IMR-90 (cell line): ENCODE measurements at regions not wholly inside any gene's neighbourhood (a gene's known extent, or its start where the extent isn't known, plus 50 kb on each side); places are given as distances from the start of the nearest gene placed in this dataset.

Source experiments
- ATAC-seq: fragments of 200-7000 bp; cut with Tn5 transposase; 2 replicates; pipeline ENCODE4 v1.9.1; 2020; ENCODE audit warnings: low read depth, mild to moderate bottlenecking, moderate library complexity
- BruUV-seq: library from RNA; stranded (reverse); fragments of 400-500 nt; replicated peaks from 2 replicates; lab custom pipeline; 2021; lab: Mats Ljungman, UMichigan
- CTCF ChIA-PET: fragments of 300-600 bp; formaldehyde crosslinking; extraction: SDS; loops from one replicate; lab custom pipeline; 2021; ENCODE audit warnings: antibody characterized with exemption; lab: Yijun Ruan, JAX
- POLR2A ChIA-PET: fragments of 300-600 bp; sonication (Branson Sonifier 250); formaldehyde crosslinking; loops from one replicate; lab custom pipeline; 2022; ENCODE audit warnings: antibody characterized with exemption; ENCODE audit not compliant: unreplicated experiment; lab: Charles Lee
- DNase-seq: peaks from one replicate; pipeline ENCODE4 v3.0.0; 2013
- H2AFZ ChIP-seq: replicated peaks from 2 replicates; pipeline ENCODE3; 2013; ENCODE audit warnings: low read length, mild to moderate bottlenecking; ENCODE audit not compliant: poor library complexity
- H2AK5ac ChIP-seq: 2 replicates; pipeline ENCODE4 v1.6.1; 2013; ENCODE audit warnings: low read depth, low read length, inconsistent platforms
- H2AK9ac ChIP-seq: replicated peaks from 2 replicates; pipeline ENCODE3; 2013; ENCODE audit warnings: mild to moderate bottlenecking, low read depth, low read length, moderate library complexity; ENCODE audit not compliant: poor library complexity
- H2BK120ac ChIP-seq: 2 replicates; pipeline ENCODE4 v1.6.1; 2013; ENCODE audit warnings: low read depth, low read length, inconsistent platforms
- H2BK15ac ChIP-seq: 3 replicates; pipeline ENCODE4 v1.6.1; 2013; ENCODE audit warnings: low read depth, low read length, inconsistent platforms
- H2BK20ac ChIP-seq: 2 replicates; pipeline ENCODE4 v1.6.1; 2013; ENCODE audit warnings: low read depth, mild to moderate bottlenecking, inconsistent platforms, low read length, moderate library complexity
- H2BK5ac ChIP-seq: 2 replicates; pipeline ENCODE4 v1.6.1; 2013; ENCODE audit warnings: mild to moderate bottlenecking, low read depth, low read length, inconsistent platforms; ENCODE audit not compliant: poor library complexity, severe bottlenecking
- H3K14ac ChIP-seq: replicated peaks from 2 replicates; pipeline ENCODE4 v1.6.1; 2013; ENCODE audit warnings: low read depth, low read length, inconsistent platforms
- H3K18ac ChIP-seq: 2 replicates; pipeline ENCODE4 v1.6.1; 2013; ENCODE audit warnings: low read depth, low read length, control low read depth
- H3K23ac ChIP-seq: 2 replicates; pipeline ENCODE4 v1.6.1; 2013; ENCODE audit warnings: low read depth, low read length, inconsistent platforms
- H3K27ac ChIP-seq: 2 replicates; pipeline ENCODE4 v1.5.1; 2013; ENCODE audit warnings: mild to moderate bottlenecking, control low read depth, low read length; ENCODE audit not compliant: insufficient read depth
- H3K27me3 ChIP-seq: 2 replicates; pipeline ENCODE4 v1.6.1; 2013; ENCODE audit warnings: low read length; ENCODE audit not compliant: control insufficient read depth, insufficient read depth
- H3K36me3 ChIP-seq: 2 replicates; pipeline ENCODE4 v1.6.1; 2013; ENCODE audit warnings: low read length, mixed read lengths; ENCODE audit not compliant: control insufficient read depth, insufficient read depth
- H3K4ac ChIP-seq: 2 replicates; pipeline ENCODE4 v1.6.1; 2013; ENCODE audit warnings: low read depth, low read length, inconsistent platforms
- H3K4me1 ChIP-seq: 2 replicates; pipeline ENCODE4 v1.6.1; 2013; ENCODE audit warnings: low read length, mixed read lengths; ENCODE audit not compliant: control insufficient read depth, insufficient read depth
- H3K4me2 ChIP-seq: 2 replicates; pipeline ENCODE4 v1.6.1; 2013; ENCODE audit warnings: low read depth, mild to moderate bottlenecking, control low read depth, low read length, moderate library complexity
- H3K4me3 ChIP-seq: 2 replicates; pipeline ENCODE4 v1.5.1; 2013; ENCODE audit warnings: low read depth, mild to moderate bottlenecking, control low read depth, low read length, moderate library complexity; ENCODE audit not compliant: insufficient read depth
- H3K56ac ChIP-seq: 2 replicates; pipeline ENCODE4 v1.6.1; 2013; ENCODE audit warnings: low read length, inconsistent platforms; ENCODE audit not compliant: insufficient read depth; ENCODE audit errors: extremely low read depth
- H3K79me1 ChIP-seq, 2 experiments: 2 replicates each; pipeline ENCODE4 v1.6.1; 2013; ENCODE audit warnings: low read length in 2 of 2, inconsistent platforms in 1 of 2, low read depth in 1 of 2
- H3K9ac ChIP-seq: 2 replicates; pipeline ENCODE4 v1.6.1; 2013; ENCODE audit warnings: low read depth, low read length, control low read depth
- H3K9me1 ChIP-seq: 2 replicates; pipeline ENCODE4 v1.6.1; 2013; ENCODE audit warnings: low read length, inconsistent platforms; ENCODE audit not compliant: insufficient read depth
- H3K9me3 ChIP-seq: 2 replicates; pipeline ENCODE4 v1.6.1; 2013; ENCODE audit warnings: low read length; ENCODE audit not compliant: control insufficient read depth, insufficient read depth
- H4K20me1 ChIP-seq: 2 replicates; pipeline ENCODE4 v1.6.1; 2013; ENCODE audit warnings: low read length, inconsistent platforms; ENCODE audit not compliant: insufficient read depth
- H4K5ac ChIP-seq: 2 replicates; pipeline ENCODE4 v1.6.1; 2013; ENCODE audit warnings: mild to moderate bottlenecking, low read depth, low read length, control low read depth
- H4K8ac ChIP-seq, 2 experiments: 2 replicates each; pipeline ENCODE4 v1.6.1; 2013; ENCODE audit warnings: low read depth in 2 of 2, low read length in 2 of 2, control low read depth in 1 of 2, inconsistent platforms in 1 of 2
- H4K91ac ChIP-seq: 2 replicates; pipeline ENCODE4 v1.6.1; 2013; ENCODE audit warnings: low read depth, low read length, inconsistent platforms; ENCODE audit not compliant: insufficient read depth
- BHLHE40 ChIP-seq: fragments of 150-350 bp; IDR thresholded peaks from 2 replicates; pipeline ENCODE4 v1.6.1; 2016; ENCODE audit warnings: mild to moderate bottlenecking, low read depth, low read length
- CEBPB ChIP-seq: IDR thresholded peaks from 2 replicates; pipeline ENCODE4 v1.6.1; 2012; ENCODE audit warnings: low read depth, low read length, improper control_type of control experiment
- CHD1 ChIP-seq: IDR thresholded peaks from 2 replicates; pipeline ENCODE4 v1.6.1; 2012; ENCODE audit warnings: low read depth, low read length, improper control_type of control experiment
- FOS ChIP-seq: fragments of 150-350 bp; IDR thresholded peaks from 2 replicates; pipeline ENCODE4 v1.6.1; 2016; ENCODE audit warnings: low read depth, low read length
- MAFK ChIP-seq: IDR thresholded peaks from 2 replicates; pipeline ENCODE4 v1.6.1; 2012; ENCODE audit warnings: low read depth, low read length, improper control_type of control experiment
- MAZ ChIP-seq: IDR thresholded peaks from 2 replicates; pipeline ENCODE4 v1.6.1; 2012; ENCODE audit warnings: low read depth, mild to moderate bottlenecking, low read length, improper control_type of control experiment, moderate library complexity, borderline replicate concordance
- MXI1 ChIP-seq: IDR thresholded peaks from 2 replicates; pipeline ENCODE4 v1.6.1; 2012; ENCODE audit warnings: low read depth, mild to moderate bottlenecking, low read length, moderate library complexity, borderline replicate concordance
- NFE2L2 ChIP-seq: fragments of 150-350 bp; IDR thresholded peaks from 2 replicates; pipeline ENCODE4 v1.6.1; 2016; ENCODE audit warnings: low read depth, mild to moderate bottlenecking, low read length
- POLR2A ChIP-seq: IDR thresholded peaks from 2 replicates; pipeline ENCODE4 v1.6.1; 2012; ENCODE audit warnings: mild to moderate bottlenecking, low read depth, low read length
- RAD21 ChIP-seq: IDR thresholded peaks from 2 replicates; pipeline ENCODE4 v1.6.1; 2012; ENCODE audit warnings: low read length, improper control_type of control experiment
- RCOR1 ChIP-seq: IDR thresholded peaks from 2 replicates; pipeline ENCODE4 v1.6.1; 2012; ENCODE audit warnings: mild to moderate bottlenecking, low read length, improper control_type of control experiment; ENCODE audit not compliant: insufficient replicate concordance
- RFX5 ChIP-seq: IDR thresholded peaks from 2 replicates; pipeline ENCODE4 v1.8.0; 2012; ENCODE audit warnings: low read depth, mild to moderate bottlenecking, low read length, moderate library complexity
- SMC3 ChIP-seq: fragments of 150-350 bp; IDR thresholded peaks from 2 replicates; pipeline ENCODE4 v1.6.1; 2016; ENCODE audit warnings: low read depth, mild to moderate bottlenecking, antibody characterized with exemption, low read length, moderate library complexity
- WGBS, 2 experiments: methylation state at CpG; one replicate each; pipeline versions ENCODE4 v1.1.5 to v1.1.7; 2013; ENCODE audit warnings: missing lambda C conversion rate in 2 of 2; ENCODE audit not compliant: insufficient read length in 1 of 2; ENCODE audit errors: extremely low coverage in 2 of 2; 5-methylcytosine and 5-hydroxymethylcytosine counted together
- dilution Hi-C: fragments of 300-500 bp; cut with HindIII; formaldehyde crosslinking; loops from one replicate; pipeline ENCODE4 v1.14.3; 2018; ENCODE audit warnings: low sequenced_read_pairs; ENCODE audit not compliant: unreplicated experiment
- in situ Hi-C: fragments of 300-500 bp; cut with MboI; formaldehyde crosslinking; loops from 3 replicates; pipeline ENCODE4 v1.14.3; 2019; ENCODE audit warnings: low sequenced_read_pairs, inconsistent platforms, mixed read lengths
- intact Hi-C: fragments of 100-400 bp; cut with micrococcal nuclease; formaldehyde crosslinking; loops from 2 replicates; pipeline ENCODE4 v1.10.0; 2022
- TF ChIP-seq, protein P1 (sequence below): fragments of 150-350 bp; IDR thresholded peaks from 2 replicates; pipeline ENCODE4 v1.6.1; 2016; ENCODE audit warnings: low read depth, mild to moderate bottlenecking, low read length, moderate library complexity, borderline replicate concordance
- TF ChIP-seq, protein P2 (sequence below): conservative IDR thresholded peaks from 2 replicates; pipeline ENCODE4 v1.5.1; 2012; ENCODE audit warnings: mild to moderate bottlenecking, low read depth, low read length, improper control_type of control experiment
- TF ChIP-seq, protein P3 (sequence below): fragments of 150-350 bp; IDR thresholded peaks from 2 replicates; pipeline ENCODE4 v1.6.1; 2017; ENCODE audit warnings: mild to moderate bottlenecking, antibody characterized with exemption, low read length, low read depth

DNA sequence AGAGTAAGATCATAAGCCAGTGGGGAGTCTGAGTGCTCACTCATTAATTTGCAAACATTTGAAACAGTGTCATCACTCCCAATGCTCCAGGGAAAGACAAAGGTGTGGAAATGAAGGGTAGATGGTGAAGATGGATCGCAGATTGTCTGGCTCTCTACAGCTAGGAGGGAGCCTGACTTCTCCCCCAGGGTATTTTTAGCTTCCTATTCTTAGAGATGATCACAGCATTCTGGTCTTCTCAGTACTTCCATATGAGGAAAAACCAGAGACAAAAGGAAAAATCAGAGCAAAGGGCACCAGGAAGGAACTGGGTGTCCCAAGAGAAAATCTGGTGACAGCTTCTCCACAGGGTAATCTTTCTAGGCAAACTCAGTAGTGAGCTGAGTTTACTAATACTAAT, 401.9 kb upstream of the GRIA1 start:
- TF ChIP-seq MAZ (no peak), RFX5 (no peak), MAFK (no peak), BHLHE40 (no peak), RCOR1 (no peak), POLR2A (no peak), RAD21 (no peak), FOS (no peak), MXI1 (no peak), NFE2L2 (no peak), SMC3 (no peak), CHD1 (no peak), CEBPB (no peak)
- TF ChIP-seq, protein P1, sequence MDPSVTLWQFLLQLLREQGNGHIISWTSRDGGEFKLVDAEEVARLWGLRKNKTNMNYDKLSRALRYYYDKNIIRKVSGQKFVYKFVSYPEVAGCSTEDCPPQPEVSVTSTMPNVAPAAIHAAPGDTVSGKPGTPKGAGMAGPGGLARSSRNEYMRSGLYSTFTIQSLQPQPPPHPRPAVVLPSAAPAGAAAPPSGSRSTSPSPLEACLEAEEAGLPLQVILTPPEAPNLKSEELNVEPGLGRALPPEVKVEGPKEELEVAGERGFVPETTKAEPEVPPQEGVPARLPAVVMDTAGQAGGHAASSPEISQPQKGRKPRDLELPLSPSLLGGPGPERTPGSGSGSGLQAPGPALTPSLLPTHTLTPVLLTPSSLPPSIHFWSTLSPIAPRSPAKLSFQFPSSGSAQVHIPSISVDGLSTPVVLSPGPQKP: no peak
- TF ChIP-seq, protein P2, sequence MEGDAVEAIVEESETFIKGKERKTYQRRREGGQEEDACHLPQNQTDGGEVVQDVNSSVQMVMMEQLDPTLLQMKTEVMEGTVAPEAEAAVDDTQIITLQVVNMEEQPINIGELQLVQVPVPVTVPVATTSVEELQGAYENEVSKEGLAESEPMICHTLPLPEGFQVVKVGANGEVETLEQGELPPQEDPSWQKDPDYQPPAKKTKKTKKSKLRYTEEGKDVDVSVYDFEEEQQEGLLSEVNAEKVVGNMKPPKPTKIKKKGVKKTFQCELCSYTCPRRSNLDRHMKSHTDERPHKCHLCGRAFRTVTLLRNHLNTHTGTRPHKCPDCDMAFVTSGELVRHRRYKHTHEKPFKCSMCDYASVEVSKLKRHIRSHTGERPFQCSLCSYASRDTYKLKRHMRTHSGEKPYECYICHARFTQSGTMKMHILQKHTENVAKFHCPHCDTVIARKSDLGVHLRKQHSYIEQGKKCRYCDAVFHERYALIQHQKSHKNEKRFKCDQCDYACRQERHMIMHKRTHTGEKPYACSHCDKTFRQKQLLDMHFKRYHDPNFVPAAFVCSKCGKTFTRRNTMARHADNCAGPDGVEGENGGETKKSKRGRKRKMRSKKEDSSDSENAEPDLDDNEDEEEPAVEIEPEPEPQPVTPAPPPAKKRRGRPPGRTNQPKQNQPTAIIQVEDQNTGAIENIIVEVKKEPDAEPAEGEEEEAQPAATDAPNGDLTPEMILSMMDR: no peak
- TF ChIP-seq, protein P3, sequence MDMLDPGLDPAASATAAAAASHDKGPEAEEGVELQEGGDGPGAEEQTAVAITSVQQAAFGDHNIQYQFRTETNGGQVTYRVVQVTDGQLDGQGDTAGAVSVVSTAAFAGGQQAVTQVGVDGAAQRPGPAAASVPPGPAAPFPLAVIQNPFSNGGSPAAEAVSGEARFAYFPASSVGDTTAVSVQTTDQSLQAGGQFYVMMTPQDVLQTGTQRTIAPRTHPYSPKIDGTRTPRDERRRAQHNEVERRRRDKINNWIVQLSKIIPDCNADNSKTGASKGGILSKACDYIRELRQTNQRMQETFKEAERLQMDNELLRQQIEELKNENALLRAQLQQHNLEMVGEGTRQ: no peak
- DNase-seq: no peak
- Histone ChIP-seq H3K9me3 (peaks cover 12% of the 10 kb centered on the region), H4K8ac (no peak overlapping the region), H3K9ac (no peak overlapping the region), H3K14ac (no peak overlapping the region), H2AK5ac (no peak overlapping the region), H4K91ac (no peak overlapping the region), H2BK120ac (no peak overlapping the region), H3K4ac (no peak overlapping the region), H3K79me1 (no peaks in the 10 kb centered on the region), H4K20me1 (no peaks in the 10 kb centered on the region), H2BK15ac (no peak overlapping the region), H3K36me3 (no peaks in the 10 kb centered on the region), H2BK20ac (no peak overlapping the region), H2BK5ac (no peak overlapping the region), H3K18ac (no peak overlapping the region), H3K56ac (no peak overlapping the region), H3K4me1 (no peaks in the 10 kb centered on the region), H3K27me3 (no peaks in the 10 kb centered on the region), H4K5ac (no peak overlapping the region), H2AK9ac (no peak overlapping the region), H3K23ac (no peak overlapping the region), H3K4me2 (no peak overlapping the region), H2AFZ (no peak overlapping the region), H3K9me1 (no peaks in the 10 kb centered on the region), H3K27ac (no peak overlapping the region), H3K4me3 (no peak overlapping the region)
- in situ Hi-C loops: no loop called here
- BruUV-seq: no TSS peak
- ChIA-PET CTCF (no interaction called here), POLR2A (no interaction called here)
- intact Hi-C loops: no loop called here
- no CpG with 5 or more reads among the region's 1 CpG for WGBS, 2 experiments
- dilution Hi-C loops: no loop called here
- ATAC-seq: no peak
